ENCODE measurements at regions not wholly inside any gene's neighbourhood (a gene's known extent, or its start where the extent isn't known, plus 50 kb on each side); places are given as distances from the start of the nearest gene placed in this dataset.
"Not testable (repeated sequence)": the region's sequence is repeated elsewhere in the genome, so short reads cannot be mapped to it uniquely, and the experiment has no call there.

DNA sequence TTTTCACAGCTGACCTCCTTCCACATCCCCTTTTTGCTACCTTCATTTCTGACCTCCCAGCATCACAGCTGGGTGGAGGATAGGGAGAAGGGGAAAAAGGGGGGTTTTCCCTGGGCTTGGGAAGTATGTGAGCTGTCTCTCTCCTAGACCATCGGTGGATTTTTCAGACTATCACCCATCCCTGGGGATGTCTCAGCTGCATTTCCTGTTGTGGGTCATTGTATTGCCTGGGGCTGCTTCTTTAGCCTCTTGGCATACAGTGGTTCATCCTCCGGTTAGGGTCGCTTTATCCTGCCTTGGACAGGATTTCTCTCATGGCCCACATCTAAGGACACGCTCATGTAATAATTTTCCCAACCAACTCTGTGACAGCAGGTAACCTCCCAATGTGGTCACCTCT, 142.5 kb upstream of the ARG1 start:
- no peak for DNase-seq (ENCODE audit: low spot score)

DNA sequence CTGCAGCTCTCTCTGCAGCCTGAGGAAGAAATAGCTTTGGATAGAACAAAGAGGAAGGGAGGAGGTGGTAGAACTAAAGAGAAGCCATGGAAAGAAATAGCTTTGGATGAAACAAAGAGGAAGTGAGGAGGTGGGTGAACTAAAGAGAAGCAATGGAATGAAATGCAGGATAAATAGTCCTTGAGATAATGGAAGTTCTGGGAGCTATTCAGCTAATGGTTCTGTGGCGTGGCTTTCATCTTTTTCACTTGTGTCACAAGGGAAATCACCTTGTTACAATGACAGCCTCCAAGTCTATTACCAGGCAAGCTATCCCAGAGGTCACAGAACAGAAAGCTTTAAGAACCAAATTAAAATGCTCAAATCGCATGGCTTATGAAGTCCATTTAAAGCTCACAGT, 141.3 kb upstream of the ARG1 start:
- DNase-seq (ENCODE audit: low spot score): no peak

DNA sequence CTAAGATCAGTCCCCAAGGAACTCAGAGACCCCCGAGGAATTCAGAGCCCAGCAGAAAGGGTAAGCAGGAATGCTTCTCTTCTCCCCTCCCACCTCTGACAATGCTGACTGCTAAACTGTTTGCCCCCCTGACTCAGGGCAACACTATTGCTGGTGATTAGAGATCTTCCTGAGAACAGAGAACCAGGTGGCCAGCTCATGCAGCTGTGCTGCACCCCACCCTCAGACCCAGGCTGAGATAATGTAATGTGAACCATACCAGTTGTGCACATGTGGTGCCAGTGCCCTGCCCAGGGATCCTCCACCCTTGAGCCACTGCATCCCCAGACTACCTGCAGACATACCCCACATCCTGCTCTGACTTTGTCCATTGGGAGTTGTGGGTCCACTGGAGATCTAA, 139.1 kb upstream of the ARG1 start:
- DNase-seq (ENCODE audit: low spot score): no peak

GRCh38 chr6:131436358-131436757, 136.7 kb upstream of the ARG1 start:
- no peak for DNase-seq (ENCODE audit: low spot score)

DNA sequence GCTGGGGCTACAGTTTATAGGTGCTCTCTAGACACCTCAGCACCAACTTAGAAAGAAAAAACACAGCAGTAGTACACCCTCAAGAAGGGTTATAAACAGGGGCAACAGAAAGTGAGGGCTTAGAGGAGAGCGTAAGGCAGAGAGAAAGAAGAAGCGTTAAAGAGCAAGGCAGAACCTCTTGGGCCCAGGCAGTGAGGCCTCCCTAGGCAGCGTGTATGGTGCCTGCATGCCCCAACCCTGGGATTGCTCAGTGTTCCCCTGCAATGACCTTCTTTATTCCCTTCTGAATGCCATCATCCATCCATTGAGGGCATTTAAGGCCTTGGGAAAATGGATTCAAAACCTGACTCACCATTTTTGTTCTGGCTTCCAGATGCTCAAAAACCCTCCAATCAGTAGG, 130.0 kb upstream of the ARG1 start:
- no peak for DNase-seq (ENCODE audit: low spot score)

DNA sequence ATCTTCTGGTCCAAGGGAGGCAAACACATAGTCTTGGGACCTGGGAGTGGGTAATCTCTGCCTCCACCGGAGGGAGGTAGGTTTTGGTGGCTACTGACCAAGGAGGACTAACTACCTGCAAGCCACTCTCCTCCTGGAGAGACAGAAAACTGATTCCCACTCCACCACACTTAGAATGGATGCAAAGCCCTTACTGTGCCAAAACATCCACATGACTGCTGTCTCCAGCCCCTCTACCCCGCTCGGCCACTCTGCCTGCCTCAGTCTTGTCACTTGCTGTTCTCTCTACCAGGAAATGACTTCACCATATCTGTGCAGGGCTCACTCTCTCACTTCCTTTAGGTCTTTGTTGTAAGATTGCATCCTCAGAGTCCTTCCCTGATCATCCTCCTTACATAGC, 129.5 kb upstream of the ARG1 start:
- DNase-seq (ENCODE audit: low spot score): no peak

- not testable (repeated sequence) for DNase-seq (ENCODE audit: low spot score)
Observed at GRCh38 chr6:131445356-131445755, 127.7 kb upstream of the ARG1 start.

- DNase-seq (ENCODE audit: low spot score): no peak
Observed at GRCh38 chr6:131450861-131451260, 122.2 kb upstream of the ARG1 start.

DNA sequence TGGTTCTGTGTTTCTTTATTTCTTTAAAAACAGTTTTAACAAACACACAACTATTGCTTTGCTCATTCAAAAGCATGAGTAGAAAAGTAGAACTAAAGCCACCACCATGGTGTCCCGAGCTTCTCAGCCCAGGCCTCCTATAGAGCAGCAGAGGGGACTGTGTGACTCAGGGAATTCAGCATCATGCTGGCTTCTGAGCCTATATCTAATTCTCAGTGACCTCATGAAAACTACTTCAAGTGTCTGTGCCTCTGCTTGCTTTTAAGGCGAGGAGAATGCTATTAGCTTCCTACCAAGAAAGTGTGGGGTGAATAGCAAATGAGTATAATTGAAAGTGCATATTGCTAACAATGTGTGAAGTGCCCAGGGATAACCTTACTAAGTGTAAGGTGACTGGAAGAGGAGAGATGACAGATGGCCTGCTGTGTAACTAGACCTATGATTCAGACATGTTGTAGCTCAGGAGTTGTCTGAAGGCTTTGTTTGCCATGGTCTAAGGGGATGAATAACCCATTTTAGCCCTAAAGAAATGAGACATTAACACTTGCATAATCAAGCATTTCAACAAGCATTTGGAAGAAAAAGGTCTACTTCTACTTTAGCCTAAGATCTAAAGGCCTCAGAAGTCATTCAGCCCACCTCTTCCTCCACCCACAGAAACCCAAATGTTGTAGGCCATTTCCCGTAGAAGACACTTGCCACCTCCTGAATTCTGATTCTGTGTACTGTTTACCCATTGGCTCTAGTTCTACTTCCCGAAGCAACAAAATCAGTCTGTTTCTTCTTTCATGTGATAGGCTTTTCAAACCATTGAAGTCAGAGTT, 121.5 kb upstream of the ARG1 start:
- no peak for DNase-seq (ENCODE audit: low spot score)

DNA sequence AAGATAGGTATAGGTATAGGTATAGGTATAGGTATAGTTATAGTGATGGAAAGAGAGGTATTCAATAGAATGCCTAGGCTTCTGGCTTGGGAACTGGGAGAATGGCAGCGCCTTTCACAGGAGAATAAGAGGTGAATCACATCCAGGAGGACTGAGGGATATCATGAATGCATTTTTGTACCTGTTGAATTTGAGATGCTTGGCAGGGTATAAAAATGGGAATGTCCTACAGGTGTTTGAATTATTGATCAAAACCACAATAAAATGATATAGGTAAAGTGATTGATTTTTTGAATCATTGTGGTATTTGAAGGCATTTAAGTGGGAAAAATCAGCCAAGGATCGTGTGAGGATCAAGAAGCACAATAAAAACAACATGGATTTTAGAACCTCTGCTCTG, 119.2 kb upstream of the ARG1 start:
- no peak for DNase-seq (ENCODE audit: low spot score)

GRCh38 chr6:131456565-131456964, 116.5 kb upstream of the ARG1 start:
- DNase-seq (ENCODE audit: low spot score): no peak

DNA sequence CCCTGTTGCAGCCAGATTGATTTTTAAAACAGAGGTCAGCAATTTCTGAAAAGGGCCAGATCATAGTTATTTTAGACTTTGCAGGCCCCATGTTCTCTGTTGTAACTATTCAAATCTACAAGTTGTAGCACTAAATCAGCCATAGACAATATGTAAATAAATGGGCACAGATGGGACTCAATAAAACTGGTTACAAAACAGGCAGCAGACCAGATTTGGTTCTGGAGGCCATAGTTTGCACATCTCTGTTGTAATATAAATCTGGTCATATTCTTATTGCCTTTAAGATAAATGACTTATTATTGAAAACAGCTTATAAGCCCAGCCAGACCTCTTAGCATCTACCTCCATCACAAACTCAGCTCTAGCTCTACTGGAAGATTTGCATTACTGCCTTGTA, 114.0 kb upstream of the ARG1 start:
- no peak for DNase-seq (ENCODE audit: low spot score)

DNA sequence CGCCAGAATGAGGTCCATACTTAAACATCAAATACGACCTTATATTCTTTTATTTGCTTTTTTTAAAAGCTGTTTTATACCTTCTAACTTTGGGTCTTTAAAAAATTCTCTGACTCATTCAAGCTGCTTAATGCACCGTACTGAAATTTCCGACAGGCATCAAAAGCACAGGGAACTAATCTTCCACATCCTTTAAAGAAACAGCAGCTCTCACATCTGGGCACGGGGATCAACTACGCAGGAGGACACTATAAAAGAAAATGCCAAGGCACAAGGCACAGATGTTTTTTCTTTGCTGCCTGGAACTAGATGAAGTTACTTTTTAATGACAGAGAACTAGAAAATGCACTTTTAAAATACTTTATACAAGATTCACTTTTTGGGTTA, 112.4 kb upstream of the ARG1 start:
- DNase-seq (ENCODE audit: low spot score): no peak

DNA sequence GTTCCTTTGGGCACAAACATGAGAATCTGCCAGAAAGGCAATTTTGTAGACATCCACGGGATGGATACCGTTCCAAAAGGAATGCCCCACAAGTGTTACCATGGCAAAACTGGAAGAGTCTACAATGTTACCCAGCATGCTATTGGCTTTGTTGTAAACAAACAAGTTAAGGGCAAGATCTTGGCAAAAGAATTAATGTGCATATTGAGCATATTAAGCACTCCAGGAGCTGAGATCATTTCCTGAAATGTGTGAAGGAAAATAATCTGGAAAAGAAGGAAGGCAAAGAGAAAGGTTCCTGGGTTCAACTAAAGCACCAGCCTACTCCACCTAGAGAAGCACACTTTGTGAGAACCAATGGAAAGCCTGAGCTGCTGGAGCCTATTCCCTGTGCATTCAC, 103.9 kb upstream of the ARG1 start:
- DNase-seq (ENCODE audit: low spot score): no peak

GRCh38 chr6:131470534-131470933, 102.5 kb upstream of the ARG1 start:
- no peak for DNase-seq (ENCODE audit: low spot score)

DNA sequence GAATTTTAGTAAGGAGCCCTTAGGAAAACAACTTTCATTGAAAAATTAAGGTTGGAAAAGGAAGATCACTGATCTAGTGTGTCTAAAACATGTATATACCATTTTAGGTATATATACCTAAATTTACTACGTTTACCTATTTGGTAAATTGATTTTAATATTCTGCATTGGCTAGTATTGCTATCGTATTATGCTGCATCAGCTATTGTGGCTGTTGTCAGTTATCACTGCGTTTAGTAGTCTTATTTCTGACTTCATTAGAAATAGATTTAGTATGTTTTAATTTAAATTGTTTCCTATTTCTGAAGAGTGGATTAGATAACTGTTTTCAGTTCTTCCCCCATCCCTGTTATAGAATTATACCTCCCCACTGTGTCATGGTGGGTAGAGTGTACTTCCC, 101.7 kb upstream of the ARG1 start:
- DNase-seq (ENCODE audit: low spot score): no peak

DNA sequence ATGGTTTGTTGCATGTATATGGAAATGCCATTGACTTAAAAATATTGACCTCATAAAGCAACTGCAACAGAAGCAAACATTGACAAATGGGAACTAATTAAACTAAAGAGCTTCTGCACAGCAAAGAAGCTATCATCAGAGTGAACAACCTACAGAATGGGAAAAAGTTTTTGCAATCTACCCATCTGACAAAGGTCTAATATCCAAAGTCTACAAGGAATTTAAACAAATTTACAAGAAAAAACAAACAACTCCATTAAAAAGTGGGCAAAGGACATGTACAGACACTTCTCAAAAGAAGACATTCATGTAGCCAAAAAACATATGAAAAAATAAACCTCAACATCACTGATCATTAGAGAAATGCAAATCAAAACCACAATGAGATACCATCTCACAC, 99.7 kb upstream of the ARG1 start:
- DNase-seq (ENCODE audit: low spot score): not testable (repeated sequence)

DNA sequence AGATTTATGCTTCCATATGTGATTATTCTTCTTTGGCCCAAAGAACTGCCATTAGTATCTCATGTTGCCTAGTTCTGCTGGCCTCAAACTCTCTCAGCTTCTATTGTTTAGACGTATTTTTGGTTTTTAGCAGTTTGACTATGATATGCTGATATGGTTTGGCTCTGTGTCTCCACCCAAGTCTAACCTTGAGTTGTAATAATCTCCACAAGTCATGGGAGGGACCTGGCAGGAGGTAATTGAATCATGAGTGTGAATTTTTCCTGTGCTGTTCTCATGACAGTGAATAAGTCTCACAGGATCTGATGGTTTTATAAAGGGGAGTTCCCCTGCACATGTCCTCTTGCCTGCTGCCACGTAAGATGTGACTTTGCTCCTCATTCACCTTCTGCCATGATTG, 96.7 kb upstream of the ARG1 start:
- no peak for DNase-seq (ENCODE audit: low spot score)

- DNase-seq (ENCODE audit: low spot score): not testable (repeated sequence)
Observed at GRCh38 chr6:131478740-131479211, 94.2 kb upstream of the ARG1 start.

DNA sequence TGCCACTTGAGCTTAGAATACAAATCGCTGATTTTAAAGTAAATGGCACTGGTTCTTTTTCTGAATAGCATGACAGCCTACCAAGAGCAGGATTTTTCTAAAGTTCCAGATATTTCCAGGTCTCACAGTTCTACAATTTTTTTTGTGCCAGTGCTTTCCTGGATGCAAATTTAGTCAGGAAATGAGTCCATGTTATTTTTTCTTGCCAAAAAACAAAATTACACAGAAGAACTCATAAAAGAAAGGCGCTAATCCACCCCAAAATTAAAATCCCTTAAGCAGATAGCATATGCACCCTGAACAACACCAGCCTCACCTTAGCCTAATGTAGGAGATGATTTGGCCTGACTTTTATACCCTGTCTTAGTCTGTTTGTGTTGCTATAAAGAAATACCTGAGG, 86.4 kb upstream of the ARG1 start:
- no peak for DNase-seq (ENCODE audit: low spot score)

- no peak for DNase-seq (ENCODE audit: low spot score)
Observed at GRCh38 chr6:131488780-131489179, 84.2 kb upstream of the ARG1 start.

- DNase-seq (ENCODE audit: low spot score): no peak
Observed at GRCh38 chr6:131490441-131490840, 82.6 kb upstream of the ARG1 start.

DNA sequence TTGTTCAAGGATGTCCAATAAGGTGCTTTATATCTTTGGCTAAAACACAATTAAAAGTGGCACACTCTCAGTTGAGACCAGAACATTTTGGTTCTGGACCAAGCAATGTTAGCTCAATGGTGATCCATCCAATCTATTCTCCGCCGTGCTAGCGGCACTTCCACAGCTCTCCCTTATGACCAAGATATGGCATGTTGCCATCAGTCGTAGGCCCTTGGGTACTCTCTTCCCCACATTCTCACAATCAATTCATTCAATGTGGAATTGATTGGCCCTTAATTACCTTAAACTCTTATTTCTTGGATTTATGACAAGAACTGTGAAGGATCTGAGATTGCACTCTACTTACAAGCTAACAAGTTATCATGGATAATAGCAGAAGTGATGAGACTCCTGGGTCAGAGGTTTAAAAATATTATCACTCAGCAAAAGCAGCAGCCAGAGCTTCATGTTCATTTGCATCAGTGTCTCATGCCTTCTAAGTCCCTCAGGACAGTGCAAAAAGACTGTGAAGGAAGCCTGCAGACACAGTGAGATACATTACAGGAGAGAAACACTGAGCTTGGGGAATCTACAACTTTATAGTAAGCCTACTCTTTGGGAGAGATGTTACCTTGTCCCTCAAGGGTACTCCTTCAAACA, 80.0 kb upstream of the ARG1 start:
- no peak for DNase-seq (ENCODE audit: low spot score)

DNA sequence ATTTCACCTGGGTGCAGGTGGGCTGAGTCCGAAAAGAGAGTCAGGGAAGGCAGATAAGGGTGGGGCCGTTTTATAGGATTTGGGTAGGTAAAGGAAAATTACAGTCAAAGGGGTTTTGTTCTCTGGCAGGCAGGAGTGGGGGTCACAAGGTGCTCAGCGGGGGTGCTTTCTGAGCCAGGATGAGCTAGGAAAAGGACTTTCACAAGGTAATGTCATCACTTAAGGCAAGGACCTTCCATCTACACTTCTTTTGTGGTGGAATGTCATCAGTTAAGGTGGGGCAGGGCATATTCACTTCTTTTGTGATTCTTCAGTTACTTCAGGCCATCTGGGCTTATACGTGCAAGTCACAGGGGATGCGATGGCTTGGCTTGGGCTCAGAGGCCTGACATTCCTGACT, 68.6 kb upstream of the ARG1 start:
- DNase-seq (ENCODE audit: low spot score): not testable (repeated sequence)
